CD4-positive, alpha-beta T cell (primary cell): ENCODE measurements at regions not wholly inside any gene's neighbourhood (a gene's known extent, or its start where the extent isn't known, plus 50 kb on each side); places are given as distances from the start of the nearest gene placed in this dataset.

Experiments used
- ATAC-seq: fragments of 200-7000 bp; cut with Tn5 transposase; one replicate; pipeline ENCODE4 v1.10.0; 2022; ENCODE audit warnings: mild to moderate bottlenecking; ENCODE audit not compliant: poor library complexity
- CTCF ChIA-PET: fragments of 350-600 bp; sonication (Branson Sonifier 250); formaldehyde crosslinking; loops from one replicate; lab custom pipeline; 2021; ENCODE audit warnings: antibody characterized with exemption, inconsistent platforms; lab: Charles Lee
- POLR2A ChIA-PET: fragments of 350-600 bp; sonication (Branson Sonifier 250); formaldehyde crosslinking; loops from one replicate; lab custom pipeline; 2021; ENCODE audit warnings: antibody characterized with exemption, inconsistent platforms; lab: Charles Lee
- DNase-seq, 14 experiments: peaks; one replicate each; pipeline ENCODE4 v3.0.0-alpha.2; 2013 to 2020; ENCODE audit warnings: mixed read lengths in 2 of 14
- H3K27ac ChIP-seq, 2 donors: one replicate each; pipeline versions ENCODE4 v1.5.1 to v1.7.0; 2013; ENCODE audit warnings: low read length in 2 of 2, low read depth in 1 of 2, mild to moderate bottlenecking in 1 of 2
- H3K27me3 ChIP-seq, 2 experiments: 1 replicate in 1 of 2; 2 replicates in 1 of 2; pipeline versions ENCODE4 v1.6.1 to v1.7.0; 2013; ENCODE audit warnings: low read length in 2 of 2, control low read depth in 1 of 2, mild to moderate bottlenecking in 1 of 2, moderate library complexity in 1 of 2; ENCODE audit not compliant: insufficient read depth in 2 of 2, control insufficient read depth in 1 of 2
- H3K36me3 ChIP-seq: one replicate; pipeline ENCODE4 v1.6.1; 2013; ENCODE audit warnings: low read length, control low read depth; ENCODE audit not compliant: insufficient read depth
- H3K4me1 ChIP-seq: one replicate; pipeline ENCODE4 v1.6.1; 2013; ENCODE audit warnings: low read length, control low read depth; ENCODE audit not compliant: insufficient read depth
- H3K4me3 ChIP-seq: one replicate; pipeline ENCODE4 v1.5.1; 2013; ENCODE audit warnings: mild to moderate bottlenecking, low read length, moderate library complexity
- H3K9me3 ChIP-seq, 2 experiments: 1 replicate in 1 of 2; 2 replicates in 1 of 2; pipeline versions ENCODE4 v1.6.1 to v1.7.0; 2013; ENCODE audit warnings: low read length in 2 of 2, mild to moderate bottlenecking in 2 of 2, control low read depth in 1 of 2, moderate library complexity in 1 of 2; ENCODE audit not compliant: control insufficient read depth in 1 of 2, insufficient read depth in 1 of 2
- H3K27ac Mint-ChIP-seq: one replicate; pipeline ENCODE4 v1.8.0; 2020; ENCODE audit warnings: mixed read lengths
- H3K27me3 Mint-ChIP-seq: one replicate; pipeline ENCODE4 v1.8.0; 2021; ENCODE audit warnings: mixed read lengths
- H3K36me3 Mint-ChIP-seq: one replicate; pipeline ENCODE4 v1.8.0; 2021; ENCODE audit warnings: low read depth, mixed read lengths
- H3K4me1 Mint-ChIP-seq: one replicate; pipeline ENCODE4 v1.8.0; 2021; ENCODE audit warnings: low read depth, mixed read lengths
- H3K4me3 Mint-ChIP-seq: one replicate; pipeline ENCODE4 v1.8.0; 2020; ENCODE audit warnings: mild to moderate bottlenecking, mixed read lengths
- H3K9me3 Mint-ChIP-seq: one replicate; pipeline ENCODE4 v1.8.0; 2020; ENCODE audit warnings: mixed read lengths
- CTCF ChIP-seq: fragments of 200-600 bp; IDR thresholded peaks from one replicate; pipeline ENCODE4 v1.8.0; 2022; ENCODE audit warnings: antibody characterized with exemption, mild to moderate bottlenecking
- intact Hi-C, 2 experiments: fragments of 100-400 bp; cut with DNase I in 1 of 2; cut with micrococcal nuclease in 1 of 2; formaldehyde crosslinking; loops; one replicate each; pipeline versions ENCODE4 v1.15.1 to v1.9.0; 2023 to 2025; cut with DNase I, micrococcal nuclease

- Mint-ChIP-seq H3K27me3 (peaks cover 24% of the 10 kb centered on the region), H3K4me1 (no peaks in the 10 kb centered on the region), H3K4me3 (no peak overlapping the region), H3K27ac (no peak overlapping the region), H3K9me3 (no peaks in the 10 kb centered on the region), H3K36me3 (no peaks in the 10 kb centered on the region)
- H3K4me1 ChIP-seq = no peaks in the 10 kb centered on the region
- peaks cover 0 to 7% of the 10 kb centered on the region in 2 experiments for H3K9me3 ChIP-seq
- intact Hi-C loops = no loop called here
- no peaks in the 10 kb centered on the region for H3K27me3 ChIP-seq
- POLR2A ChIA-PET = no interaction called here
- TF ChIP-seq CTCF = no peak
- ATAC-seq = no peak
- CTCF ChIA-PET = no interaction called here
- DNase-seq = peak in 1 of 14 experiments; percentile 7
- H3K36me3 ChIP-seq = no peaks in the 10 kb centered on the region
- H3K4me3 ChIP-seq = no peak overlapping the region
- no peak overlapping the region for H3K27ac ChIP-seq
Observed at GRCh38 chr15:98439523-98439942, 208.8 kb upstream of the IGF1R start.

- no peak for DNase-seq
- ChIA-PET CTCF (no interaction called here), POLR2A (no interaction called here)
- Mint-ChIP-seq H3K27me3 (peaks cover 24% of the 10 kb centered on the region), H3K4me3 (no peak overlapping the region), H3K4me1 (no peaks in the 10 kb centered on the region), H3K9me3 (no peaks in the 10 kb centered on the region), H3K27ac (no peak overlapping the region), H3K36me3 (no peaks in the 10 kb centered on the region)
- H3K27me3 ChIP-seq = no peaks in the 10 kb centered on the region
- ATAC-seq = no peak
- no peaks in the 10 kb centered on the region for H3K36me3 ChIP-seq
- TF ChIP-seq CTCF = no peak
- no peaks in the 10 kb centered on the region for H3K4me1 ChIP-seq
- intact Hi-C loops = loop anchor here in 1 of 2 experiments (5.0 to 10.0 kb wide), 2 partner anchors 616 to 774 kb away; no protein-coding TSS in a partner anchor
- H3K4me3 ChIP-seq = no peak overlapping the region
- H3K9me3 ChIP-seq = peaks cover 0 to 7% of the 10 kb centered on the region in 2 experiments
- H3K27ac ChIP-seq = no peak overlapping the region
Observed at GRCh38 chr15:98440917-98441316, 207.4 kb upstream of the IGF1R start.

GRCh38 chr15:98441599-98441998 is 206.7 kb upstream of the IGF1R start:
- Histone ChIP-seq H3K4me3 (no peak overlapping the region), H3K9me3 (peaks cover 0 to 7% of the 10 kb centered on the region in 2 experiments), H3K27ac (no peak overlapping the region), H3K36me3 (no peaks in the 10 kb centered on the region), H3K4me1 (no peaks in the 10 kb centered on the region), H3K27me3 (no peaks in the 10 kb centered on the region)
- no peak for DNase-seq
- CTCF ChIA-PET = interaction anchor here (0.8 kb wide), 1 partner anchor 14 kb away, joined by 3 read pairs; no protein-coding TSS in a partner anchor
- Mint-ChIP-seq H3K36me3 (no peaks in the 10 kb centered on the region), H3K4me1 (no peaks in the 10 kb centered on the region), H3K27ac (no peak overlapping the region), H3K4me3 (no peak overlapping the region), H3K27me3 (peaks cover 28% of the 10 kb centered on the region), H3K9me3 (no peaks in the 10 kb centered on the region)
- intact Hi-C loops = loop anchor here in 1 of 2 experiments (5.0 to 10.0 kb wide), 2 partner anchors 616 to 773 kb away; no protein-coding TSS in a partner anchor
- no peak for TF ChIP-seq CTCF
- POLR2A ChIA-PET = no interaction called here
- no peak for ATAC-seq
